GM23248 (cell line): ENCODE measurements at regions not wholly inside any gene's neighbourhood (a gene's known extent, or its start where the extent isn't known, plus 50 kb on each side); places are given as distances from the start of the nearest gene placed in this dataset.

ENCODE experiments used
- DNase-seq: peaks from one replicate; pipeline ENCODE4 v3.0.0-alpha.2; 2015
- H2AFZ ChIP-seq: fragments of 200-600 bp; sonication (generic); 2 replicates; pipeline ENCODE4 v1.6.1; 2016; ENCODE audit warnings: antibody characterized with exemption
- H3F3A ChIP-seq: fragments of 200-600 bp; sonication (generic); 2 replicates; pipeline ENCODE4 v1.6.1; 2016; ENCODE audit warnings: mild to moderate bottlenecking, antibody characterized with exemption, mixed run types; ENCODE audit not compliant: insufficient read depth
- H3K27ac ChIP-seq: fragments of 200-600 bp; sonication (generic); 2 replicates; pipeline ENCODE4 v1.5.1; 2016; ENCODE audit warnings: mild to moderate bottlenecking
- H3K27me3 ChIP-seq: fragments of 200-600 bp; sonication (generic); replicated peaks from 2 replicates; pipeline ENCODE4 v1.6.1; 2016; ENCODE audit warnings: mild to moderate bottlenecking; ENCODE audit not compliant: insufficient read depth
- H3K36me3 ChIP-seq: fragments of 200-600 bp; sonication (generic); 2 replicates; pipeline ENCODE4 v1.6.1; 2016; ENCODE audit warnings: low read depth, mild to moderate bottlenecking
- H3K4me1 ChIP-seq: fragments of 200-600 bp; sonication (generic); 2 replicates; pipeline ENCODE4 v1.6.1; 2016; ENCODE audit warnings: mild to moderate bottlenecking; ENCODE audit not compliant: insufficient read depth
- H3K4me2 ChIP-seq: fragments of 200-600 bp; sonication (generic); one replicate; pipeline ENCODE4 v1.6.1; 2016; ENCODE audit warnings: mild to moderate bottlenecking; ENCODE audit not compliant: unreplicated experiment
- H3K4me3 ChIP-seq: fragments of 200-600 bp; sonication (generic); 2 replicates; pipeline ENCODE4 v1.5.1; 2016; ENCODE audit warnings: mild to moderate bottlenecking
- H3K79me2 ChIP-seq: fragments of 200-600 bp; sonication (generic); 2 replicates; pipeline ENCODE4 v1.6.1; 2016; ENCODE audit warnings: mild to moderate bottlenecking; ENCODE audit not compliant: insufficient read depth
- H3K9ac ChIP-seq: fragments of 200-600 bp; sonication (generic); 2 replicates; pipeline ENCODE4 v1.6.1; 2016; ENCODE audit warnings: mild to moderate bottlenecking
- H3K9me2 ChIP-seq: fragments of 200-600 bp; sonication (generic); 2 replicates; pipeline ENCODE4 v1.6.1; 2016; ENCODE audit warnings: mixed run types, mild to moderate bottlenecking, moderate library complexity; ENCODE audit not compliant: insufficient read depth
- H3K9me3 ChIP-seq: fragments of 200-600 bp; sonication (generic); one replicate; pipeline ENCODE4 v1.6.1; 2017; ENCODE audit warnings: low read depth
- H4K20me1 ChIP-seq: fragments of 200-600 bp; sonication (generic); 2 replicates; pipeline ENCODE4 v1.6.0; 2016; ENCODE audit not compliant: insufficient read depth
- EZH2 ChIP-seq: fragments of 200-600 bp; sonication (generic); IDR thresholded peaks from 2 replicates; pipeline ENCODE4 v1.6.1; 2018; ENCODE audit warnings: antibody characterized with exemption, mild to moderate bottlenecking; ENCODE audit not compliant: insufficient read depth, poor library complexity, severe bottlenecking
- EZH2phosphoT487 ChIP-seq: fragments of 200-600 bp; sonication (generic); IDR thresholded peaks from 2 replicates; pipeline ENCODE4 v1.6.1; 2018; ENCODE audit warnings: antibody characterized with exemption, moderate library complexity, mild to moderate bottlenecking, low read depth; ENCODE audit not compliant: insufficient read depth
- WGBS, 2 experiments: methylation state at CpG; one replicate each; pipeline ENCODE4 v1.1.6; 2015 to 2017; ENCODE audit warnings: low lambda C conversion rate in 2 of 2, low coverage in 1 of 2; ENCODE audit errors: missing lambda C conversion rate in 2 of 2; 5-methylcytosine and 5-hydroxymethylcytosine counted together
- in situ Hi-C: fragments of 300-500 bp; cut with MboI; formaldehyde crosslinking; loops from 2 replicates; pipeline ENCODE4 v1.15.0; 2020

GRCh38 chr14:65813760-65814384, 401.3 kb downstream of the FUT8 start:
- no peak overlapping the region for H3K9ac ChIP-seq
- H3K4me2 ChIP-seq, result no peak overlapping the region
- H3K79me2 ChIP-seq, result no peaks in the 10 kb centered on the region
- H3K36me3 ChIP-seq, result no peaks in the 10 kb centered on the region
- H2AFZ ChIP-seq, result no peak overlapping the region
- peaks cover 19% of the 10 kb centered on the region; the same call in 1 of the 2 replicates for H3K27me3 ChIP-seq
- TF ChIP-seq EZH2phosphoT487 (no peak), EZH2 (no peak)
- H4K20me1 ChIP-seq, result no peaks in the 10 kb centered on the region
- no peak for DNase-seq
- 55 to 75% methylated on average over 3 of the region's 3 CpGs for WGBS, 2 experiments
- no peak overlapping the region for H3K27ac ChIP-seq
- no peaks in the 10 kb centered on the region for H3K9me3 ChIP-seq
- in situ Hi-C loops, result no loop called here
- no peak overlapping the region for H3K4me3 ChIP-seq
- H3K4me1 ChIP-seq, result no peaks in the 10 kb centered on the region
- H3F3A ChIP-seq, result no peaks in the 10 kb centered on the region
- H3K9me2 ChIP-seq, result no peaks in the 10 kb centered on the region

- Histone ChIP-seq H3K4me2 (no peak overlapping the region), H4K20me1 (no peaks in the 10 kb centered on the region), H2AFZ (no peak overlapping the region), H3K9me2 (no peaks in the 10 kb centered on the region), H3K9me3 (no peaks in the 10 kb centered on the region), H3F3A (no peaks in the 10 kb centered on the region), H3K9ac (no peak overlapping the region), H3K79me2 (no peaks in the 10 kb centered on the region), H3K27me3 (peaks cover 16% of the 10 kb centered on the region; the same call in 1 of the 2 replicates), H3K36me3 (no peaks in the 10 kb centered on the region), H3K4me1 (no peaks in the 10 kb centered on the region), H3K27ac (no peak overlapping the region), H3K4me3 (no peak overlapping the region)
- DNase-seq, result no peak
- WGBS, 2 experiments, result 68 to 73% methylated on average over 4 of the region's 4 CpGs
- in situ Hi-C loops, result no loop called here
- TF ChIP-seq EZH2 (no peak), EZH2phosphoT487 (no peak)
These were observed 402.6 kb downstream of the FUT8 start for GRCh38 chr14:65815127-65815526.

- Histone ChIP-seq H3K9me3 (no peaks in the 10 kb centered on the region), H3K36me3 (no peaks in the 10 kb centered on the region), H2AFZ (no peak overlapping the region), H3F3A (no peaks in the 10 kb centered on the region), H3K79me2 (no peaks in the 10 kb centered on the region), H3K4me1 (no peaks in the 10 kb centered on the region), H3K9ac (no peak overlapping the region), H3K4me2 (no peak overlapping the region), H3K27me3 (peaks cover 5% of the 10 kb centered on the region; the same call in 1 of the 2 replicates), H4K20me1 (no peaks in the 10 kb centered on the region), H3K27ac (no peak overlapping the region), H3K9me2 (no peaks in the 10 kb centered on the region), H3K4me3 (no peak overlapping the region)
- DNase-seq, result no peak
- in situ Hi-C loops, result no loop called here
- no peak for TF ChIP-seq EZH2phosphoT487
- no peak for TF ChIP-seq EZH2
- WGBS, 2 experiments, result 97 to 100% methylated on average over 1 of the region's 1 CpG
These were observed 404.5 kb downstream of the FUT8 start for GRCh38 chr14:65817011-65817410.

- Histone ChIP-seq H3K36me3 (no peaks in the 10 kb centered on the region), H3K4me3 (no peak overlapping the region), H3K9me3 (no peaks in the 10 kb centered on the region), H3K27me3 (peaks cover 5% of the 10 kb centered on the region), H3K79me2 (no peaks in the 10 kb centered on the region), H3K9ac (no peak overlapping the region), H2AFZ (no peak overlapping the region), H3K27ac (no peak overlapping the region), H3K4me1 (no peaks in the 10 kb centered on the region), H3F3A (no peaks in the 10 kb centered on the region), H3K9me2 (no peaks in the 10 kb centered on the region), H3K4me2 (no peak overlapping the region), H4K20me1 (no peaks in the 10 kb centered on the region)
- no peak for DNase-seq
- WGBS, 2 experiments, result 54 to 58% methylated on average over 5 of the region's 5 CpGs
- no peak for TF ChIP-seq EZH2phosphoT487
- no peak for TF ChIP-seq EZH2
- in situ Hi-C loops, result no loop called here
These were observed 407.0 kb downstream of the FUT8 start for GRCh38 chr14:65819569-65819968.
